HEK293 (cell line): ENCODE measurements at regions not wholly inside any gene's neighbourhood (a gene's known extent, or its start where the extent isn't known, plus 50 kb on each side); places are given as distances from the start of the nearest gene placed in this dataset.

ENCODE experiments used
- CTCF ChIA-PET: fragments of 350-600 bp; formaldehyde crosslinking; extraction: SDS; loops from one replicate; lab custom pipeline; 2021; ENCODE audit warnings: antibody characterized with exemption; lab: Yijun Ruan, JAX
- POLR2A ChIA-PET: fragments of 300-600 bp; formaldehyde crosslinking; extraction: SDS; loops from one replicate; lab custom pipeline; 2020; ENCODE audit warnings: antibody characterized with exemption, inconsistent platforms; lab: Yijun Ruan, JAX
- H3K27ac ChIP-seq: fragments of 200-500 bp; sonication (Bioruptor generic); 2 replicates; pipeline ENCODE4 v1.5.1; 2014; ENCODE audit warnings: low read depth, low read length, control low read depth, inconsistent platforms; ENCODE audit errors: extremely low read depth
- H3K36me3 ChIP-seq, 2 experiments: fragments of 200-500 bp in 1 of 2; sonication (Bioruptor generic) in 1 of 2; 1 replicate in 1 of 2; 2 replicates in 1 of 2; pipeline ENCODE4 v1.5.1; 2014 to 2017; ENCODE audit warnings: inconsistent platforms in 2 of 2, low read length in 2 of 2; ENCODE audit not compliant: control insufficient read depth in 2 of 2, insufficient read depth in 1 of 2
- H3K4me1 ChIP-seq: fragments of 200-500 bp; sonication (Bioruptor generic); 2 replicates; pipeline ENCODE4 v1.5.1; 2014; ENCODE audit warnings: mild to moderate bottlenecking, low read length, inconsistent platforms; ENCODE audit not compliant: control insufficient read depth, insufficient read depth
- H3K4me3 ChIP-seq: 2 replicates; pipeline ENCODE4 v1.5.1; 2011; ENCODE audit warnings: low read depth, mild to moderate bottlenecking, control low read depth, low read length, moderate library complexity
- H3K9me3 ChIP-seq: fragments of 200-500 bp; sonication (Bioruptor generic); 2 replicates; pipeline ENCODE4 v1.5.1; 2014; ENCODE audit warnings: low read depth, low read length, inconsistent platforms; ENCODE audit not compliant: control insufficient read depth, insufficient read depth
- BCL6B ChIP-seq: fragments of 450-650 bp; formaldehyde crosslinking; IDR thresholded peaks from 2 replicates; pipeline ENCODE4 v1.5.1; 2017; ENCODE audit warnings: missing biosample characterization, missing genetic modification characterization
- GLI2 ChIP-seq: fragments of 450-650 bp; formaldehyde crosslinking; IDR thresholded peaks from 2 replicates; pipeline ENCODE4; 2017; ENCODE audit warnings: missing biosample characterization, missing genetic modification characterization, low read depth, borderline replicate concordance
- GLI4 ChIP-seq: fragments of 450-650 bp; formaldehyde crosslinking; IDR thresholded peaks from 2 replicates; pipeline ENCODE4 v1.5.1; 2016; ENCODE audit warnings: missing biosample characterization, missing genetic modification characterization
- IKZF3 ChIP-seq: fragments of 450-650 bp; IDR thresholded peaks from 2 replicates; pipeline ENCODE4 v1.5.0; 2018; ENCODE audit warnings: missing biosample characterization, mild to moderate bottlenecking, missing genetic modification characterization, moderate library complexity
- KLF9 ChIP-seq: fragments of 450-650 bp; formaldehyde crosslinking; IDR thresholded peaks from 2 replicates; pipeline ENCODE4 v1.5.1; 2016; ENCODE audit warnings: missing biosample characterization, missing genetic modification characterization, low read depth
- MYNN ChIP-seq: fragments of 450-650 bp; formaldehyde crosslinking; IDR thresholded peaks from 2 replicates; pipeline ENCODE4 v1.5.1; 2016; ENCODE audit warnings: missing biosample characterization, missing genetic modification characterization, borderline replicate concordance
- OSR2 ChIP-seq: fragments of 450-650 bp; formaldehyde crosslinking; IDR thresholded peaks from 2 replicates; pipeline ENCODE4 v1.5.1; 2016; ENCODE audit warnings: missing biosample characterization, missing genetic modification characterization
- SCRT1 ChIP-seq: fragments of 450-650 bp; formaldehyde crosslinking; IDR thresholded peaks from 2 replicates; pipeline ENCODE4 v1.5.1; 2016; ENCODE audit warnings: missing biosample characterization, missing genetic modification characterization, borderline replicate concordance
- SCRT2 ChIP-seq: fragments of 450-650 bp; formaldehyde crosslinking; IDR thresholded peaks from 2 replicates; pipeline ENCODE4 v1.5.1; 2016; ENCODE audit warnings: missing biosample characterization, missing genetic modification characterization
- SP3 ChIP-seq: fragments of 450-650 bp; formaldehyde crosslinking; IDR thresholded peaks from 2 replicates; pipeline ENCODE4 v1.5.1; 2016; ENCODE audit warnings: missing biosample characterization, missing genetic modification characterization
- SP7 ChIP-seq: fragments of 450-650 bp; formaldehyde crosslinking; IDR thresholded peaks from 2 replicates; pipeline ENCODE4 v1.5.1; 2016; ENCODE audit warnings: missing biosample characterization, missing genetic modification characterization
- ZBTB8A ChIP-seq: fragments of 450-650 bp; formaldehyde crosslinking; IDR thresholded peaks from 2 replicates; pipeline ENCODE4 v1.5.1; 2016; ENCODE audit warnings: missing biosample characterization, missing genetic modification characterization
- ZFP37 ChIP-seq: fragments of 450-650 bp; formaldehyde crosslinking; IDR thresholded peaks from 2 replicates; pipeline ENCODE4 v1.5.1; 2016; ENCODE audit warnings: missing biosample characterization, missing genetic modification characterization
- ZFP41 ChIP-seq: fragments of 450-650 bp; formaldehyde crosslinking; IDR thresholded peaks from 2 replicates; pipeline ENCODE4 v1.5.1; 2016; ENCODE audit warnings: missing biosample characterization, missing genetic modification characterization, borderline replicate concordance
- ZNF155 ChIP-seq: fragments of 450-650 bp; formaldehyde crosslinking; IDR thresholded peaks from 2 replicates; pipeline ENCODE4 v1.5.1; 2016; ENCODE audit warnings: missing biosample characterization, missing genetic modification characterization
- ZNF302 ChIP-seq: fragments of 450-650 bp; formaldehyde crosslinking; IDR thresholded peaks from 2 replicates; pipeline ENCODE4 v1.5.1; 2016; ENCODE audit warnings: missing biosample characterization, missing genetic modification characterization, low read depth
- ZNF416 ChIP-seq: fragments of 450-650 bp; formaldehyde crosslinking; IDR thresholded peaks from 2 replicates; pipeline ENCODE4 v1.5.1; 2016; ENCODE audit warnings: missing biosample characterization, missing genetic modification characterization
- ZNF510 ChIP-seq: fragments of 450-650 bp; formaldehyde crosslinking; IDR thresholded peaks from 2 replicates; pipeline ENCODE4 v1.5.1; 2018; ENCODE audit warnings: mild to moderate bottlenecking, missing genetic modification characterization, missing biosample characterization; ENCODE audit not compliant: insufficient replicate concordance
- ZNF521 ChIP-seq: fragments of 450-650 bp; formaldehyde crosslinking; IDR thresholded peaks from 2 replicates; pipeline ENCODE4 v1.5.1; 2017; ENCODE audit warnings: missing biosample characterization, mild to moderate bottlenecking, missing genetic modification characterization
- ZNF529 ChIP-seq: fragments of 450-650 bp; formaldehyde crosslinking; IDR thresholded peaks from 2 replicates; pipeline ENCODE4 v1.5.1; 2017; ENCODE audit warnings: missing genetic modification characterization, missing biosample characterization; ENCODE audit not compliant: insufficient replicate concordance
- ZNF621 ChIP-seq: fragments of 450-650 bp; formaldehyde crosslinking; IDR thresholded peaks from 2 replicates; pipeline ENCODE4 v1.5.1; 2017; ENCODE audit warnings: missing biosample characterization, missing genetic modification characterization
- ZNF645 ChIP-seq: fragments of 450-650 bp; formaldehyde crosslinking; IDR thresholded peaks from 2 replicates; pipeline ENCODE4; 2016; ENCODE audit warnings: missing biosample characterization, missing genetic modification characterization
- ZNF654 ChIP-seq: fragments of 450-650 bp; formaldehyde crosslinking; IDR thresholded peaks from 2 replicates; pipeline ENCODE4 v1.5.1; 2016; ENCODE audit warnings: low read depth, missing biosample characterization, missing genetic modification characterization
- ZNF660 ChIP-seq: fragments of 450-650 bp; IDR thresholded peaks from 2 replicates; pipeline ENCODE4 v1.5.1; 2018; ENCODE audit warnings: missing biosample characterization, mild to moderate bottlenecking, missing genetic modification characterization
- ZNF837 ChIP-seq: fragments of 450-650 bp; formaldehyde crosslinking; IDR thresholded peaks from 2 replicates; pipeline ENCODE4 v1.5.1; 2016; ENCODE audit warnings: missing biosample characterization, missing genetic modification characterization
- ZSCAN5A ChIP-seq: fragments of 450-650 bp; formaldehyde crosslinking; IDR thresholded peaks from 2 replicates; pipeline ENCODE4 v1.5.1; 2016; ENCODE audit warnings: missing biosample characterization, missing genetic modification characterization
- TF ChIP-seq, protein P1 (sequence below): fragments of 450-650 bp; formaldehyde crosslinking; IDR thresholded peaks from 2 replicates; pipeline ENCODE4 v1.5.1; 2017; ENCODE audit warnings: missing biosample characterization, mild to moderate bottlenecking, missing genetic modification characterization, moderate library complexity

DNA sequence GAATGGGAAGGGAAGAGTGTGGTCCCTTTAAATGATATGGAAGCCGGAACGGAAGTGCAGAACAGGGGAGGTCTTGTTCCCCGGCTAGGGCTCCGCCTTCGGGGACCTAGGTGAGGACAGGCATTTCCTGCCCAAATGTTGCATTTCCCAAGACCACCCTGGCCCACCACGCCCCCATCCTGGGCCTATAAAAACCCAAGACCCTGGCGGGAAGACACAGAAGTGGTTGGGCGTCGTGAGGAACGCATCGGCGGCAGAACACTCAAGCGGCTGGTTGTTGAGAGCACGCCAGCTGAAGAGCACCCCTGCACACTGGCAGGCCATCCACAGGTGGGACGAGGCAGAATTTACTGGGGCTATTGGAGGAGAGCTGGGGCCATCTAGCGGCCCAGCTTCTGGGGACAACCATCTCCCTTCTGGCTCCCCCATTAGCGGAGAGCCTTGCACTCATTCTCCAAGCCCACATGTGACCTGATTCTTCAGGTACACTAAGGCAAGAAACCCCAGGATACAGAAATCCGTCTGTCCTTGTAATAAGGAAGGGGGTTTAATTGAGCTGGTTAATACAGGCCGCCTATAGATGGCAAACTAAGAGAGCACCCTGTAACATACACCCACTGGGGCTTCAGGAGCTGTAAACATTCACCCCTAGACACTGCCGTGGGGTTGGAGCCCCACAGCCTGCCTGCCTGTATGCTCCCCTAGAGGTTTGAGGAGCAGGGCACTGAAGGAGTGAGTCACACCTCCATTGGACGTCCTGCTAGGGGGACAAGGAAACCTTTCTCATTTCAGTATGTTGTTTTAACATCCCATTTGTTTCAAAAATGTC is 1327.9 kb downstream of the BRINP3 start:
- ChIA-PET POLR2A (no interaction called here), CTCF (no interaction called here)
- Histone ChIP-seq H3K4me3 (no peak overlapping the region), H3K9me3 (no peaks in the 10 kb centered on the region), H3K36me3 (no peaks in the 10 kb centered on the region), H3K4me1 (no peaks in the 10 kb centered on the region), H3K27ac (no peak overlapping the region)
- TF ChIP-seq ZNF621 (tag by site-specific recombination), result no peak
- TF ChIP-seq GLI2, result no peak
- TF ChIP-seq MYNN, result no peak
- TF ChIP-seq SCRT2, result peak; percentile 80
- TF ChIP-seq ZNF529 (tag by site-specific recombination), result no peak
- no peak for TF ChIP-seq ZNF660
- TF ChIP-seq SCRT1 (tag by site-specific recombination), result 0 out of 2 replicates have a peak, but pooled peaks have one; percentile 29
- no peak for TF ChIP-seq KLF9 (tag by site-specific recombination)
- no peak for TF ChIP-seq ZNF837 (tag by site-specific recombination)
- TF ChIP-seq, protein P1, sequence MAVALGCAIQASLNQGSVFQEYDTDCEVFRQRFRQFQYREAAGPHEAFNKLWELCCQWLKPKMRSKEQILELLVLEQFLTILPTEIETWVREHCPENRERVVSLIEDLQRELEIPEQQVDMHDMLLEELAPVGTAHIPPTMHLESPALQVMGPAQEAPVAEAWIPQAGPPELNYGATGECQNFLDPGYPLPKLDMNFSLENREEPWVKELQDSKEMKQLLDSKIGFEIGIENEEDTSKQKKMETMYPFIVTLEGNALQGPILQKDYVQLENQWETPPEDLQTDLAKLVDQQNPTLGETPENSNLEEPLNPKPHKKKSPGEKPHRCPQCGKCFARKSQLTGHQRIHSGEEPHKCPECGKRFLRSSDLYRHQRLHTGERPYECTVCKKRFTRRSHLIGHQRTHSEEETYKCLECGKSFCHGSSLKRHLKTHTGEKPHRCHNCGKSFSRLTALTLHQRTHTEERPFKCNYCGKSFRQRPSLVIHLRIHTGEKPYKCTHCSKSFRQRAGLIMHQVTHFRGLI, result peak; percentile 48; the same call in 1 of the 2 replicates

DNA sequence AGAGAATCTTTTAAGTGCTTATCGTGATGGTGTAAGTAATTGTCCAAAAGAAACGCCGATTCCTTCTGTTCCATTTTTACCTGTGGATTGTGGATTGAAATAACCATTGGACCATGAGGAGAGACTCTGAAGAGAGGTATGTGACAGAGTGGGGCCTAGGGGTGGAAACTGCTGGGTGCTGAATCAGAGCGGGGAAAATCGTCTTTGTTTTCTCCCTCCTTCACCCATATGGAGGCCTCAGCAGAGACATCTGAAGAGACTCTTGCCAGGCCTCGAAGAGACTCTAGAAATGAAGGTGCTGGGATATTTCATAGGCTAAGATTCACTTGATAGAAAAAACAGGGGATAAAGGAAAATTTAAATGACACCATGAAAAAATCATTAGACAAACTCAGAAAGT is 1327.0 kb downstream of the BRINP3 start:
- H3K36me3 ChIP-seq, result no peaks in the 10 kb centered on the region
- ChIA-PET POLR2A (no interaction called here), CTCF (no interaction called here)
- no peak overlapping the region for H3K4me3 ChIP-seq
- TF ChIP-seq GLI4 (tag by site-specific recombination) (no peak), ZNF416 (tag by site-specific recombination) (no peak), SP7 (tag by site-specific recombination) (no peak), ZNF302 (tag by site-specific recombination) (no peak), SP3 (no peak), ZFP37 (no peak), ZNF510 (tag by site-specific recombination) (no peak), ZFP41 (tag by site-specific recombination) (no peak), ZBTB8A (tag by site-specific recombination) (no peak)
- H3K27ac ChIP-seq, result no peak overlapping the region
- H3K4me1 ChIP-seq, result no peaks in the 10 kb centered on the region
- H3K9me3 ChIP-seq, result no peaks in the 10 kb centered on the region

DNA sequence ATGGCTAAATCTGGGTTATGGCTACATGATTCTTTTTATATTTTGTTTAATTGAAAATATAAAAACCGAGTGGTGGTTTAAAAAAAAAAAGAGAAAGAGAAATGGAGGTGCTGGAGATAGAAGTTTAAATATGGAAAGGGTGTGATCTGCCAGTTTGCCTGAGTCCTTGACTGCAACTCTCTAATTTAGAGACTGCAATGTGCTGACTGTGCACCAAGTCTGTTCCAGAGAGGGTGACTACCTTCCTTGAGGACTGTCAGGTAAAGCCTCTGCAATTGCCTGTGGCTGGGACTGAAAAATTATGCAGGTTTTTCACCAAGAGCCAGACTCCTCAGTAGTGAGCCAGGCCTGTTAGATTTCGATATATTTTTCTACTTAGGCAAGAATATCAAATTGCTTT is 1326.3 kb downstream of the BRINP3 start:
- Histone ChIP-seq H3K36me3 (no peaks in the 10 kb centered on the region), H3K4me1 (no peaks in the 10 kb centered on the region), H3K9me3 (no peaks in the 10 kb centered on the region), H3K4me3 (no peak overlapping the region), H3K27ac (no peak overlapping the region)
- ChIA-PET POLR2A (no interaction called here), CTCF (no interaction called here)
- TF ChIP-seq BCL6B (tag by site-specific recombination) (no peak), ZNF654 (no peak), IKZF3 (tag by site-specific recombination) (no peak), ZNF645 (tag by site-specific recombination) (no peak), ZNF155 (tag by site-specific recombination) (no peak), OSR2 (no peak), ZSCAN5A (no peak), ZNF521 (no peak)
- TF ChIP-seq, protein P1, result no peak
